ENCODE measurements at regions not wholly inside any gene's neighbourhood (a gene's known extent, or its start where the extent isn't known, plus 50 kb on each side); places are given as distances from the start of the nearest gene placed in this dataset.
"Not testable (repeated sequence)": the region's sequence is repeated elsewhere in the genome, so short reads cannot be mapped to it uniquely, and the experiment has no call there.

DNA sequence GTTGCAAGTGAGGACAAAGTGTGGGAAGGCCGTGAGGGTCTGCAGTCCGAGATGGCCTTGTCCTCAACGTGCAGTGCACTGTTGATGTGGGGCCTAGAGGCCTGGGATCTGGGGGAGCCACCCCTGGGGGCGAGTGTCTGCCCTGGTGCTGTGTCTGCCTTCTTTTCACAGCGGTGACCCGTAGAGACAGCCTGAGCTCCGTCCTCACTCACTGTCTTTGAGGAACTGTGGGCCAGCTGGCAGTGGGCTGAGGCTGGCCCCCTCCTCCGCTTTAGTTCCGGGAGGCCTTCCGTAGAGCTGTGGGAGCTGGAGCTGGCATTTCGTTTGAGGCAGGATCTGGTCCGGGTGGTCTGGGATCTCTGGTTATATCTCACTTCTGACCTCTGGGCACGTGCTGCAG, 1370.6 kb downstream of the CDH12 start:
- not testable (repeated sequence) for DNase-seq

DNA sequence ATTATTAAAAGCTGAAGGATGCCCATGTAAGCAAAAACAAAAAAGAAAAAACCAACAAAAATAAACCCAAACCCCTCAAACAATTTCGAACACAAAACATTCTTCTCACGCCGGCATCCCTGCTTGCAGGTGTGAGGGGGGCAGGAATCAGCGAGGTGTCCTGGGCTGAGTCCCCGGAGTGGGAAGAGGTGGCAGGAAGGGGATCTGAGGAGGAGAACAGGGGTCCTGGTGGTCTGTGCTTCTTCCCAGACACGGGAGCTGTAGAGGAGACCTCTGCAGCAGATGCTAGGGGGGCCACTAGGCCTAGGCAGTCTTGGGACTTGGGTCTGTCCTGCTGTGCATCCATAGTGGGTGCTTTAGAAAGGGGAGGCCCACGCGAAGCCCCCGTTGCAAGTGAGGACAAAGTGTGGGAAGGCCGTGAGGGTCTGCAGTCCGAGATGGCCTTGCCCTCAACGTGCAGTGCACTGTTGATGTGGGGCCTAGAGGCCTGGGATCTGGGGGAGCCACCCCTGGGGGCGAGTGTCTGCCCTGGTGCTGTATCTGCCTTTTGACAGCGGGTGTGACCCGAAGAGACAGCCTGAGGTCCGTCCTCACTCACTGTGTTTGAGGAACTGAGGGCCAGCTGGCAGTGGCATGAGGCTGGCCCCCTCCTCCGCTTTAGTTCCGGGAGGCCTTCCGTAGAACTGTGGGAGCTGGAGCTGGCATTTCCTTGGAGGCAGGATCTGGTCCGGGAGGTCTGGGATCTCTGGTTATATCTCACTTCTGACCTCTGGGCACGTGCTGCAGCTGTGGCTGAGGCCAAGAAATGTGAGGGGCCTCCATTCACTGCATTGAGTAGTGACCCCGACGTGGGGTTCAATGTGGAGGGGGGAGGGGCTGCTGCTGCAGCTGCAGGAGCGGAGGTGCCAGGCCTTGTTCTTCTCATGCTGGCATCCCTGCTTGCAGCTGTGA, 1371.5 kb downstream of the CDH12 start:
- DNase-seq: not testable (repeated sequence)

DNA sequence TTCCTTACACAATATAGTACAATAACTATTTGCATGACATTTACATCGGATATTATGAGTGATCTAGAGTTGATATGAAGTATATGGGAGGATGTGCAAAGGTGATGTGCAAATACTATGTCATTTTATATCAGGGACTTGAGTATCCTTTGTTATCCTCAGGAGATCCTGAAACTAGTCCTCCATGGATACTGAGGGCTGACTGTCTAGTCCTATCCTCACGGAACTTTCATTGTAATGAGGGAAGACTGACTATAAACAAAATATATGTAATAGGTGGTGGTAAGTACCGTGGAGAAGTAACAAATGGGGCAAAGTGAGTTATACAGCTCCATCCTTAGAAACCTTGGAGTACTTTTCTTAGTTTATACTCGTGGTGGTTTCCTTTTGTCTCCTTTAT, 1373.1 kb downstream of the CDH12 start:
- not testable (repeated sequence) for DNase-seq

DNA sequence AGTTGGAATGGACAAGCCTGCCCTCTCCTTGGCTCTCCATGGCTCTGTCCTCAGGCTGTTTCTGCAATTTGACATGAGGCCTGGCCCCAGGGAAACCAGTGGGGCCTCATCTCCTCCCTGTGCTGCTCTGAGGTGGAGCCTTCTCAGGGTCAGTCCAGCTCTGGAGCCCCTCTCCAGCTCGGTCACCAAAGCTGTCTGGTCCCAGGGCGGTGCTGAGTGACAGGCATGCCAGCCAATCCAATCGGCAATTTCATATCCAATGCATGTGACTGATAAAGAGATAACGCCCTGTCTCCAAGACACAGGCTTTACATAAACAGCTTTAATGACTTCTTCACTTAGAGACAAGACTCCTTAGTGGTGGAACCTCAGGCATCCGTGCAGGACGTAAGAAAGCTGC, 1379.2 kb downstream of the CDH12 start:
- not testable (repeated sequence) for DNase-seq

DNA sequence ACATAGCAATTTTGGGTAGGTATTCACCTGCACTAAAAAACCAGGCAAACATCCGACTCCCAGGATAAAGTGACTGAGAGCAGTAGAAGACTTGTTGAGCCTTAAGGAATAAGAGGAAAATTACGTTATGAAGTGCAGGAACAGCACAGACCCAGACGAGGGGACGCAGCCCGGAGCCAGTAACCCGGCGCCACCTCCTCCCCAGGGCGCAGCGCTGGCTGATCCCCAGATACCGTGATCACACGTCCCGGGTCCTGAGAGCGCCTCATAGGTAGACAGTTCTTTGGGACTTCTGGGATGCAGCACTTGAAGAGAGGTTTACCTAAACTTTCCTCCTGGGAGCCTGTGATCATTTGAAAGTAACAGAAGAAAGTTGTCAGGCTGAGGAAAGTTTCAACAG, 1379.7 kb downstream of the CDH12 start:
- DNase-seq: not testable (repeated sequence)

DNA sequence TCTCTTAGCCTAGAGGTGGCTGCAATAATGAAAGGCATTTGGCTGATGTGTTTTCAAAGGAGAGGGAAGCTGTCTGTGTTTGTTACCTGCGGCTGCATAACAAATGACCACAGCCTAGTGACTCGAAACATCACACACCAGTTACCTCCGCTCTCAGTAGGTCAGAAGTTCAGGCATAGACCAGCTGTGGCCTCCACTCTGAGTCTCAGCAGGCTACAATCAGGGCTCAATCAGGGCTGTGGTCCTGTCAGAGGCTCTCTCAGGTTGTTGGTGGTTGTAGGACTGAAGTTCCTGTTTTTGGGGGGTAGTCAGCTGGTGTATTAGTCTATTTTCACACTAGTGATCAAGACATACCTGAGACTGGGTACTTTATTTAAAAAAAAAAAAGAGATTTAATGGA, 1381.5 kb downstream of the CDH12 start:
- DNase-seq: not testable (repeated sequence)

DNA sequence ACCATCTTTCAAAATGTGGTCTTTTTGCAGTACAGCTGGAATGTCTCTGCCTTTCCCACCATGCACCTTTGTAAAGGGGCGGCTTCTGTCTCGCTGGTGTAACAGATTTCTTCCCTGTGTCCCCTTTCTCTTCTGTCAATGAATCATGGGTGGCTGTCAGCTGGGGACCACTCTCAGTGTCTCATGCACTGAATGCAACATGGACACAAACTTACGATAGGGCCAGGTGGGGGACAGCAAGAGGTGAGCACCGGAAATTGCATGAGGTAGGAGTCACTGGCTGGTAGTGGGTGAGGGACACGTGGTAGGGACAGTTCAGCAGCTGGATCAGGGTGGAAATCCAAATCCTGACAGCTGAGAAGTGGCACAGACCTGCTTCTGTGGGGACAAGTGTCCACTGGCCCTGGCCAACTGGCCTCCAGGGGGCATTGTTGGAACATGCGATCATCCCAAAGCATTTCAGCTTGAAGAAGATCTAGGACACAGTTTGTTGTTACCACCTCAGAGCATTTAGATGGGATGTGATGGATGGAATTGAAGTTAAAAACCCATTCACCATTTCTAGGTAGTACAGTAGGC, 1383.5 kb downstream of the CDH12 start:
- not testable (repeated sequence) for DNase-seq

DNA sequence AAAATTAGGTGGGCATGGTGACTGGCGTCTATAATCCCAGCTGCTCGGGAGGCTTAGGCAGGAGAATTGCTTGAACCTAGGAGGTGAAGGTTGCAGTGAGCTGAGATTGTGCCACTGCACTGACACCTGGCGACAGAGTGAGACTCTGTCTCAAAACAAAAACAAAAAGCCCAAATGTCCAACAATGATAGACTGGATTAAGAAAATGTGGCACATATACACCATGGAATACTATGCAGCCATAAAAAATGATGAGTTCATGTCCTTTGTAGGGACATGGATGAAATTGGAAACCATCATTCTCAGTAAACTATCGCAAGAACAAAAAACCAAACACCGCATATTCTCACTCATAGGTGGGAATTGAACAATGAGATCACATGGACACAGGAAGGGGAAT, 1385.6 kb downstream of the CDH12 start:
- not testable (repeated sequence) for DNase-seq

DNA sequence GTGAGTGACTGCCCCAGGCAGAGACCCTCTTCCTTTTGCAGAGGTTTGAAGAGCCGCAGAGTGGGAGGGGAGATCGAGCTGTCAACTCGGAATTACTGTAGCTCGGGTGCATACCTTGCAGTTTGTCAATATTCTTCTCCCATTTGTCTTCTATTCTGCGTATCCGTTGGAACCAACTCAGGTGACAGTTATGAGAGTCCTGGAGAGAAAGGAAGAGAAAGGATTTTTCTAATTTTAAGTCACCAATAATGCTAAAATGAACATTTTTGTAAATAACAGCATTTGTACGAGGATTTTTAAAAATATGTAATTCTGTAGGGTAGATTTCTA, 1393.4 kb downstream of the CDH12 start:
- DNase-seq: not testable (repeated sequence)

DNA sequence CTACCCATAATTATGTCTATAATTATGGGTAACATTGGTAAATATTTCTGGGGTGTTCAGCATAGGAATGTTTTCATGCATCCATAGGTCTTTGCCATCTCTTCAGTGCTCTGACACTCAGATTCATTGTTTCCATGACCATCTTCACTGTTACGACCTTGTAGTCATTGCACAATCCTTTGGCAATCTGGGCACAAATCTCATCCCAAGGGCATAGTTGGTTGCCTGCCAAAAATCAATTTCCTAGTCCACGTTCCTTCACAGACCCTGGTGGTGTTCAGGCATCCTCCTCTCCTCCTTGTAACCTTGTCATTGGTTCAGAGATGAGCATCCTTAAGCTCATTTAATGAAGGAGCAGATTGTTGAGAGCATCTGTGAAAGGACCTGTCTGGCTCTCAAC, 1400.7 kb downstream of the CDH12 start:
- no peak for DNase-seq

DNA sequence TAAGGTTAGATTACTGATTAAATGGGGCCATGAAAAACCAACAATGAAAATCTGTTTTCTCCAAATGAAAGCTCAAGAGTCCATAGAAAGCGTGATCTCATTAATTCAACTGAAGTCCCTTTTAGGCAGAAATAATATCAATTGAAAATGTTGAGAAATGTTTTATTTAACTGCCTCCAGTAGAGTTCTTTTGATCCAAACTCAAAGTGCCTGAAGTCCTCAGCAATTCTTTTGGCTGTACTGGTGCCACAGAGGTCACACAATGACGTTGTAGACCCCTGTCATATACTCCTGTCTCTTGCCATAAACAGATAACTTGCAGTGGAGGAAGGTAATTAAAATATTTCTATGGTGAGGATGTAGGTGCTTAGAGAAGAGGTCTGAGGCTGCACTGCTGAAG, 1420.5 kb downstream of the CDH12 start:
- DNase-seq: no peak

DNA sequence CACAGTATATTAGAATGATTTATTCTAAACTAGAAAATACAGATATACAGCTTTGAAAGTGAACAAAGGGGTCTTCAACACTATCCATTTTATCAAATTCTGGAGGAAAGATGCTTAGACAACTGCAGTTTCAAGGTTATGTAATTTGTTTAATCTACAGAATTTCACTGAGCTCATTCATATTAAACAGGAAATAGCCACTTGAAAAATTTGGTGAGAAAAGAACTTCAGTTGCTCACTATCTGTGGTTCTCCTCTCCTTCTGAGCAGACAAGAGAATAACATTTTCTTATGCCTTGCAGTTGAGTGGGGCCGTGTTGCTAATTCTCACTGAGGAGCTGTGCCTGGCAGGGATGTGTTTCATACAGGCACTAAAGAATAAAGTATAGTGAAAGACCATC, 1428.2 kb downstream of the CDH12 start:
- no peak for DNase-seq

DNA sequence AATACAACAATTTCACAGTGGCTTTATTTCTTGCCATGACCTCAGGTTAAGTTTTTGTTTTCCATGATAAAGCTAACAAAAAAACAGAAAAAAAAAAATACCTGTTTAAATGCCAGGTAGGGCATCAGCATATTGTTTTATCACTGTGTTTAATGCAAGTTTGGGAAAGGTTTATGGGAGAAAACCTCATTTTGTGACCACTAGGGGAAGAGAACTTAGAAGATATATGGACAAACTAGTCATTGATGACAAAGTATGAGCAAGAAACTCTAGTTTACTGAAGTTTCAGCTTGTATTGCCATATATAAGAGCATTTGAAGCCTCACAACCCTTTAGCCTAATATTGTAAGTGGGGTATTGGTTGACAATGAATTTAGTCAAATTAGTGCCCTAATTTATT, 1431.4 kb upstream of the CDH18 start:
- DNase-seq: no peak

DNA sequence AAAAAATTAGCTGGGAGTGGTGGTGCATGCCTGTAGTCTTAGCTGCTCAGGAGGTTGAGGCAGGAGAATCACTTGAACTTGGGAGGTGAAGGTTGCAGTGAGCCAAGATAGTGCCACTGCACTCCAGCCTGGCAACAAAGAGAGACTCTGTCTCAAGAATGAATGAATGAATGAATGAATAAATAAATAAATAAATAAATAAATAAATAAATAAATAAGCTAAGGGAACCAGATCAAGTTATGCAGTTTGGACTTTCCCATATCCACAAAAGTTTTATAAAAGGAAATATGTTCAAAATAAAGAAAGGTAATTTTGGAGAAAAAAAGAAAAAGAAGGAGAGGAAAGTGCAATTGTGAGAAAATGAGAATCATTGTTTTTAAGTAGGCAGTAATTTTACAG, 1414.1 kb upstream of the CDH18 start:
- not testable (repeated sequence) for DNase-seq

DNA sequence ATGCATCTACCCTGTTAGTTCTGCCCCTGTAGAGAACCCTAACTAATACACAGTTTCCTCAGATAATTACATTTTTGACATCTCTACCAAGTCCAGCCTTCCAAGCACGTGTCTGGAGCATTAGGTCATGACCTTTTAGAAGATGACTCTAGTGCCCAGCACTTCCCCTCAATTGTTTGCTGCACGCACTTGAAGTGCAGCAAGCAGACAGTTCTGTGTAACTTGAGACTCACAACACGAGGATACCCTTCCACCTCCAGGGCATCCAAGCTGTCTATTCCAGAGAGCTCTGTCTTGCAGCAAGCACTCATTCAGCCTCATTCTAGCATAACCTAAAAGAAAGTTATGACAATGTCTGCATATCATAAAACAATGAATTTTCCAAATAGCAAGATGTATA, 1410.5 kb upstream of the CDH18 start:
- DNase-seq: peak; percentile 21

DNA sequence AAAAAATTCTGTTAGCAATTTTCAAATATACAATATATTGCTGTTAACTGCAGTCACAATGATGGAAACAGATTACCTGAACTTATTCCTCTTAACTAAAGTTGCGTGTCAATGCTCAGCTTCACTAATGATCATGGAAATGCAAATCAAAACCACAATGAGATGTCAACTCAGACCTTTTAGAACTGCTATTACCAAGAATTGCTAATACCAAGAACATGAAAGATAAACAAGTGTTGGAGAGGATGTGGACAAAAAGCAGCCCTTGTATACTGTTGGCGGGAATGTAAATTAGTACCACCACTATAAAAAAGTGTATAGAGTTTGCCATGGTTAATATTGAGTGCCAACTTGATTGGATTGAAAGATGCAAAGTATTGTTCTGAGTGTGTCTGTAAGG, 1409.7 kb upstream of the CDH18 start:
- no peak for DNase-seq

DNA sequence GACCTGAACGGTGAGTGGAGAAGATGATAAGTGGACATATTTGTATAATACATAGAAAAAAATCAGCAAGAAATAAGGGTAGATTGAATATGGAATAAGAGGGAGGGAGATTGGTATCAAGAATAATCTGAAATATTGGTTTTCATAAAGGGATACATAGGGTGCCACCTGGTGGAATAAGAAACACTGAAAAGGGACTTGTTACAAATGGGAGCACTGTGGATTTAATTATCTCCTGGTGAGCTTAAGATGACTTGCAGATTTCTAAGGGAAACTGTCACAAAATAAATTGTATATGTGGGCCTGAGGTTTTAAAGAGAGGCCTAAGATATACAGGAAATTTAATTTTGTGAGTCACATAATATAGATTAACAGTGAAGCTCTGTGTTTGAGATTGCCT, 1403.5 kb upstream of the CDH18 start:
- DNase-seq: no peak

DNA sequence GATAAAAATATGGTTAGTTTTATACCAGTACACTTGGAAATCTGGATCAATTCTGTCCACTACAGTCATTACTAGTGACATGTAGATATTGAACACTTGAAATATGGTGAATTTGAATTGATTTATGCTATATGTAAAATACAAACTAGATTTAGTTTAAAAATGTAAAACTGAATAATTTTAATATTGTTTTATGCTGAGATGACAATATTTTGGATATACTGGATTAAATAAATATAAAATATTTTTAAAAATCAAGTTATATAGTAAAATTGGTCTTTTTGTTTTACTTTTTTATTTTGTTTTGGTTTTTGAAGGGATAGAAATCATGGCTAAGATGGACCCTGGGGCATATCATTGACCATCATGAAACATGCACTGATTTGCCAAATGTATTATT, 1372.8 kb upstream of the CDH18 start:
- DNase-seq: not testable (repeated sequence)

DNA sequence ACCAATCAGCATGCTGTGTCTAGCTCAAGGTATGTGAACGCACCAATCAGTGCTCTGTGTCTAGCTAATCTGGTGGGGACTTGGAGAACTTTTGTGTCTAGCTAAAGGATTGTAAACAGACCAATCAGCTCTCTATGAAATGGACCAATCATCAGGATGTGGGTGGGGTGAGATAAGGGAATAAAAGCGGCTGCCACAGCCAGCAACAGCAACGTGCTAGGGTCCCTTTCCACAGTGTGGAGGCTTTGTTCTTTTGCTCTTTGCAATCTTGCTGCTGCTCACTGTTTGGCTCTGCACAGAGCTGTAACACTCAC, 1353.9 kb upstream of the CDH18 start:
- not testable (repeated sequence) for DNase-seq

DNA sequence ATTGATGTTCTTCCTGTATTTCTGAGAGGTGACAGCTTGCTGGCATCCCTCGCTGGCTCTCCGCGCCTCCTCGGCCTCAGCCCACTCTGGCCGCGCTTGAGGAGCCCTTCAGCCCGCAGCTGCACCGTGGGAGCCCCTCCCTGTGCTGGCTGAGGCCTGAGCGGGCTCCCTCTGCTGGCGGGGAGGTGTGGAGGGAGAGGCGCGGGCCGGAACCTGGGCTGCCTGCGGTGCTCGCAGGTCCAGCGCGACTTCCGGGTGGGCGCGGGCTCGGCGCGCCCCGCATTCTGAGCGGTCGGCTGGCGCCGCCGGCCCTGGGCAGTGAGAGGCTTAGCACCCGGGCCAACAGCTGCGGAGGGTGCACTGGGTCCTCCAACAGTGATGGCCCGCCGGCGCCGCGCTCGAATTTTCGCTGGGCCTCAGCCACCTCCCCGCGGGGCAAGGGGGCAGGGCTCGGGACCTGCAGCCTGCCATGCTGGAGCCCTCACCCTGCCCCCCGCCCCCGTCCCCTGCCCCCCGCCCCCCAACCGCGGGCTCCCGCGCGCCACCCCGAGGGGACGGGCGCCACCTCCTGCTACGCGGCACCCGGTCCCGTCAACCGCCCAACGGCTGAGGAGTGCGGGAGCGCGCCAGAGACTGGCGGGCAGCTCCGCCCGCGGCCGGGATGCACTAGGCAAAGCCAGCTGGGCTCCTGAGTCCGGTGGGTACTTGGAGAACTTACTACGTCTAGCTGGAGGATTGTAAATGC, 1353.4 kb upstream of the CDH18 start:
- not testable (repeated sequence) for DNase-seq

DNA sequence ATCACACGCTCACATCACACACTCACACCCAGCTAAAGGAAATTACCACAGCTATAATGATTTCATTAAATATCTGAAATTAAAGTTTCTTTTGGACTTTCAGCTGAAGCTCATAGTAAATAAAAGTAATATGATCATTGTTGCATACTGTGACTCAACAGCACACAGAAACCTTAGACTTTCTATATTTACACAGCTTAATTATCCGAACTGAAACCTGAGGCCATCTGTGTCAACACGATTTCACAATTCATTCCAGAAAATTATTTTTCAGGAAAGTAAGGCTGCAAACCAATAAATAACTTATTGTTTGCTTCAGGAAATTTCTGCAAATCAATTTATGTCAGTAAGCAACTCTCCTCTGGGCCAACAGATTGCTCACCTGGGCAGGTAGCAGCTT, 1352.2 kb upstream of the CDH18 start:
- DNase-seq: peak; percentile 0

DNA sequence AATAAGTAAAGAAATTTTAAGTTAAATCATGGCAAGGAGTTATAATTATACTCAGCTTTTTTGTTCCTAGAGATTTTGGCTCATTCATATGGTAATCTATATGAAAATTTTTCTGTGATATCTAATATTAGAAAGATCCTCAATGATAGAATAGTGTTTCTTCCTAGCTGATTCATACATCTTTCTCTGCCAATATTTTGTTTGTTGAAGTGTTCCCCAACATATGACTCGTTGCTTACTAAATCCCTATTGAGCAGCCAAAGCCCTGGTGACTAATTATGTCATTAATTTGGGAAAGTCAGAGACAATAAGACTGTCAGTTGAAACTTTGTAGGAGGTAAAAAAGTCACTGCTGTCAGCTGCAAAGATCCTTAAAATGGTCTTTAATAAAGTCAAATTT, 1348.5 kb upstream of the CDH18 start:
- DNase-seq: not testable (repeated sequence)

DNA sequence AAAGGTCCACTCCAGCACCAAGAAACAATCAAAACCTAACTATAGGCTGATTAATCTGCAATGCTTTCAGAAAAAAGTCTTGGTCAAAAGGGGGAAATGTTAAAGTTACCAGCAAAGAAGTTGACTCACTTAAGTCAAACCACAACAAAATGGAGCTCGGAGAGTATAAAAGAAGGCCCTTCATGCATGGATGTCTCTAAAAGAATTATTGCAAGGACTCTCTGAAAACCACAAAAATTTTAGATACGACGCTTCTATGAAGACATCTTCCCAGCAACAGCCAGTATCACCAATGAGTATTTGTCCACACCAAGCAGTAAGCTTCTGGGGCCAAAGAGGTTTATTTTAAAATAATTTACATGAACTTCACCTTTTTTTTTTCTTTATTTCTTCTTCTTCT, 1327.4 kb upstream of the CDH18 start:
- DNase-seq: not testable (repeated sequence)

DNA sequence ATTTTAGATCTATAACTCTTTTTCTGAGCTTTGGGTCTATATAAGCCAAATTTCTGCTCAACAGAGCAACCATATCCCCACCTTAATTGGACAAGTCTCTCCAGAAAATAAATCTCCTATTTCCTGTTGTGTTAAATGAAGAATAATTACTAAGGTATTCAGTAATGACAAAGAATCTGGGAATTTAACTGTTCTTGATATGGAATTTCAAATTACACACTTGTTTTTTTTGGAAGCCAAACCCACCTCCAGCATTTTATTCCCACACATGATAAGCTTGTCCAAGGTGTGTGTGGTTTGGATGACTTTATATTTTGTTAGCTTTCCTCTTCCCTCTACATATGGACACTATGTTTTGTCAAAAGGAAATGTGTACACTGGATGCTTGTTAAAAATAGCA, 1313.2 kb upstream of the CDH18 start:
- not testable (repeated sequence) for DNase-seq

Data from NCI-H2029 treated with DMSO at 0.1 percent for 48 hours (cell line).